Islet of Langerhans (tissue), 1 donor: ENCODE measurements at regions not wholly inside any gene's neighbourhood (a gene's known extent, or its start where the extent isn't known, plus 50 kb on each side); places are given as distances from the start of the nearest gene placed in this dataset.
"Not testable (repeated sequence)": the region's sequence is repeated elsewhere in the genome, so short reads cannot be mapped to it uniquely, and the experiment has no call there.

Experiments used
- FAIRE-seq: peaks from one replicate; lab custom pipeline; 2011; peaks lifted over from hg19 to GRCh38; lab: Jason Lieb, UNC

DNA sequence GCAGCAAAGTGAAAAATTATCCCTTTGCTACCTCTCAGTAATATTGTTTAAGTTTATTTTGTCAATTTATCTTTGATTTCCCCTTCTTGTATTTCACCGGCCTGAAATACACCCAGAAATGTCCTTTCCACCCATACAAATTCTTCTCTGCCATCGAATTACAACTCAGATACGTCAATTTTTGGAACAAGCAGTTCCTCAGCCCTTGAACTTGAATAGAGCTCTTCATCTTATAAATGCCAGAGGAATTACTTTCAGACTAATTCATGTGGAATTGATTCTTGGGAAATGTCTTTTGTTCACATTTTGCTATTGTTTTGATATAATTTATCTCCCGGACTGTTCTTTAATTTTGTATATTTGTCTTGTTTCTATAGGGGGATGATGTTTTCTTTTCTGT is 1359.3 kb upstream of the MIR17HG start:
- no peak for FAIRE-seq

DNA sequence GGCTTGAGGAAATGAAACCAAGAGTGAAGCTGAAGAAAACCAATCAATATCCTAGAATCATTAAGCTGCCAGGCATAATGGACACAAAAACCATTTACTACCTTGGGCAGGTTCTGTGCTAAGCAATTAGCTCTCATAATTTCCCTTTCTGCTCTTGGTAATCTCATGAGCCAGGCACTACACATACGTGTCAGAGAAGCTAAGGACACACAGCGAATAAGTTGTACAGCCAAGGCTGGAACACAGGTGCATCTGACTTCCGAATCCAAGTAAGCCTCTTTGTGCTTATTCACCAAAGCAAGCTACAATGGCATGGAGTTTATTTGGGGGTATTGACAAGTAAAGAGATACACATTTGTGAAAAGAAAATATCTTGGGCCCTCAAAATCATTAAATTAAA is 1343.9 kb upstream of the MIR17HG start:
- no peak for FAIRE-seq

DNA sequence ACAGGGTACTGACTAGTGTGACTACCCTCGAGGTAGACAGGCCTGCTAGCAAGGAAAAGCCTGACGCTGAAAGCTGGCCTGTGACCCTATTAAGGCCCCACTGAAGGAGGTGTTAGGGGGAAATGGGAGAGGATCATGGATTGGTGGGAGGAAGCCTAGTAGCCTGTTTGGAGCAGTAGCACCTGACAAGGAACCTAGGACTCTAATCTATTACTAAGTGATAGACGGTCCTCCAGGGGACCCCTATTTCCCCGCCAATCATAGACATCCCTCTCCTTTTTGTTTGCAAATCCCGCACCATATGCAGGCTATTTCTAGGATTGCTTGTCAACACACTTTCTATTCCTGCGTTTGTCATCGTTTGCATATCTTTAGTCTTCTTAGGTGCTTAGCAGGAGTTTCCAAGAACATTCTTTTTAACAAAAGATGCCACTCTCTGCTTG is 1338.8 kb upstream of the MIR17HG start:
- FAIRE-seq: no peak

GRCh38 chr13:90014038-90014437 is 1333.4 kb upstream of the MIR17HG start:
- FAIRE-seq: no peak

- FAIRE-seq: no peak
Measured at GRCh38 chr13:90015565-90016507, 1331.7 kb upstream of the MIR17HG start.

GRCh38 chr13:90016688-90017087 is 1330.8 kb upstream of the MIR17HG start:
- no peak for FAIRE-seq

- FAIRE-seq: no peak
Measured at GRCh38 chr13:90020536-90021070, 1326.9 kb upstream of the MIR17HG start.

- no peak for FAIRE-seq
Measured at GRCh38 chr13:90027409-90027808, 1320.1 kb upstream of the MIR17HG start.

DNA sequence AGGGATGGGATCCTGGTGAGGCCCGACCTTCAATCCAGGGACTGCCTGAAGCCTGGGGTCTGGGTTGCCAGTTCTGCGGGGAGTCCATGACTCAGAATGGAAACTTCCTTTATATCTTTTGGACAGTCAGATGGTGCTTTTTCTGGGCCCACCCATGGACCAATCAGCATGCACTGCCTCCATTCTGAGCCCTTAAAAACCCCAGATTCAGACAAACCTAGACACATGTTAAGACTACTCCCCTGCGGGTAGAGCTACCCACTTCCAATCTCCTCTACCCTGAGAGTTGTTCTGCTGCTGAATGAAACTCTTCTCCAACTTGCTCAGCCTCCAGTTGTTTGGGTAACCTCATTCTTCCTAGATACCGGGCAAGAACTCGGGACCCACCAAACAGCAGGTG is 1315.2 kb upstream of the MIR17HG start:
- FAIRE-seq: no peak

DNA sequence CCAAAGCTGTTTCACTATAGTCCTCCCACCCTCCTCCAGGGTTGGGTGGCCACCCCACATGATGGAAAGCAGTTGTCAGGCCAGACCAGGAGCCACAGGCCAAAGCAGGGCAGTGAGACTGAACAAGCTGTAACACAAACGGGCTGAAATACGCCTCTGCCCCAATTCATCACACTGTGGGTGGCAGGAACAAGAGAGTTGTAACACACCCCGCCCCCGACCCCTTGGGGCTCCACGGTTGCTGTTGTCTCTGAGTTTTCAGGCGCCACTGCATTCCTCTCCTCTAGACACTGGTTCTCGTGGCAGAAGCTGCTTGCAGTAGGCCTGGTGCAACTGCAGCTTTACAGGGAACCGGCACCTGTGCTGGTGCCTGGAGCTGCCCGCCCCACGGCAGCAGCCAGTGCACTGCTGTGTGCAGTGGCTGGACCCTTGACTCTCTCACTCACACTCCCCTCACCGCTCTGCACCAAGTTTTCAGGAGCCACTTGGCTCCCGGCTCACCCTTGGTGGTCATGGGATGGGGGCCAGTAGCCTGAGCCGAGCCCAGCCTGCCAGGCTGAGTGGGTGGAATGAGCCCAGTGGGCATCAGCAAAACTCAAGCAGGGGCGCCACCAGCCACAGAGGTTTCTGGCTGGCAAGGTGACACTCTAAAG is 1314.5 kb upstream of the MIR17HG start:
- no peak for FAIRE-seq

DNA sequence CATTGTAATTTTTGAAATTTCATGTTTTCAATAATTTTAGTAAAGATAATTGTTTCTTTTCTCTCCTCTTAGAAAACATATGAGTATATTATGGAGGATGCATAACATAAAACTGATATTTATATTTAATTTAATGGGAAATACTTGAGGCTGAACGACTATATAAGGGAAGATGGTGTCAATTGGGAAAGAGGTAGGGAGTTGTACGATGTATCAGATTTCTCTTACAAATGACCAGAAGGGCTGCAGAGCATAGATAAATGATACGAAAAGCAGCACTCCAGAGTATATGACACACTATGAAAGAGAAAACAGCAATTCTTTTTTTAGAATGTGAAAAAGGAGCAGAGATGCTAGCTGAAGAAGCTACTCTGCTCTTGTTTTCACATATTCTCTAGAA is 1308.0 kb upstream of the MIR17HG start:
- no peak for FAIRE-seq

DNA sequence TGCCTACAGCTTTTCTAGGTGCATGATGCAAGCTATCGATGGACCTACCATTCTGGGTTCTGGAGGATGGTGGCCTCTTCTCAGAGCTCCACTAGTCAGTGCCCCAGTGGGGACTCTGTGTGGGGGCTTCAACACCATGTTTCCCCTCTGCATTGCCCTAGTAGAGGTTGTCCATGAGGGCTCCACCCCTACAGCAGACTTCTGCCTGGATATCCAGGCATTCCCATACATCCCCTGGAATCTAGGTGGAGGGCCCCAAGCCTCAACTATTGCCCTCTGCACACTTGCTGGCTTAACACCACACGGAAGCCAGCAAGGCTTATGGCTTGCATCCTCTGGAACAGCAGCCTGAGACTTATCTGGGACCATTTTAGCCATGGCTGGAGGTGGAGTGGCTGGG is 1299.9 kb upstream of the MIR17HG start:
- no peak for FAIRE-seq

- no peak for FAIRE-seq
Measured at GRCh38 chr13:90049989-90050671, 1297.4 kb upstream of the MIR17HG start.

- no peak for FAIRE-seq
Measured at GRCh38 chr13:90055121-90055520, 1292.4 kb upstream of the MIR17HG start.

- no peak for FAIRE-seq
Measured at GRCh38 chr13:90055760-90056159, 1291.7 kb upstream of the MIR17HG start.

GRCh38 chr13:90064226-90064625 is 1283.3 kb upstream of the MIR17HG start:
- not testable (repeated sequence) for FAIRE-seq

- no peak for FAIRE-seq
Measured at GRCh38 chr13:90068658-90069057, 1278.8 kb upstream of the MIR17HG start.

DNA sequence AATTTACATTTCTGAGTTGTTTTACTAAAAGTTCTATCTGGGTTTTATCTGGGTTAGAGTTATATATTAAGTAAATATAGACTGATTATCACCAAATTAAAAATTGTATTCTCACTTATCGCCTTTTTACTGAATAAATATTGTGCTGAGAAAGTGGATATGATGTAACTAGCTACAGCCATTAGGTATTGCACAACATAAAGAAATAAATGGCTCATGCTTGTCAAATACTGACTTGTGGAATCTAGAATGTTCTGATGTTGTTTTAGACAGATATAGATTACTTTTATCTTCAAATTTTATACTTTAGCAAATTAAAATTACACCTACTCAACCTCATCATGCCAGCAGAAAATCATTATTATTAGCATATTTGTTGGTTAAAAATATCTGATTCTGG is 1277.1 kb upstream of the MIR17HG start:
- FAIRE-seq: no peak

DNA sequence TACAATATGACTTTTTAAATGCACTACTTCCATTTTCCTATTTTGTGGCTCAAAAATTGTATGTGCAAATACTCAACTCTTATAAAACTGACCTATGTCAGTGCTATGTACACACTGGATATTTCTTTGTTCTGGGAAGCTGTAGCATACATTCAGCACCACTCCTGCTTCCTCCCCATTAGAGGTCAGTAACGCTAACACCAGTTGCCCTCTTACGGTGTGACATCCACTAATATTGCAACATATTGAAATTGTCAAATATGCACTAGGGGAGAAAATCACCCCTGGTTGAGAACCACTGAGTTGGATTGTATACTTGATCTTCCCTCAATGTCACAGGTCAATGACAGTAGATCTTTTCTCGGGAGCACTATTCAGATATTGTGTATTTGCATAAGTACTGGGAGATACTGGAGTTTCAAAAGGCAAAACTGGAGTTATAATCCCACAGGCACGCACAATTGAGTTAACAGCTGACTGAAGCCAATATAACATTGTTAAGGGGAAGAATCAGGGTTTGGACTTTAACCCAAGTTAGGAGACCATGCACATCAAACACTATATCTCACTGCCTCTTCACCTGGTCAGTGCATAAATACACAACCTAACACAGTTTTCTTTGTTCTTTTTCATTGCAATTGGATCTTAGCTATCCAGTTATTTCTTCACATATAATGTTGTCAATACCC is 1276.5 kb upstream of the MIR17HG start:
- no peak for FAIRE-seq

- FAIRE-seq: no peak
Measured at GRCh38 chr13:90084684-90085290, 1262.7 kb upstream of the MIR17HG start.

DNA sequence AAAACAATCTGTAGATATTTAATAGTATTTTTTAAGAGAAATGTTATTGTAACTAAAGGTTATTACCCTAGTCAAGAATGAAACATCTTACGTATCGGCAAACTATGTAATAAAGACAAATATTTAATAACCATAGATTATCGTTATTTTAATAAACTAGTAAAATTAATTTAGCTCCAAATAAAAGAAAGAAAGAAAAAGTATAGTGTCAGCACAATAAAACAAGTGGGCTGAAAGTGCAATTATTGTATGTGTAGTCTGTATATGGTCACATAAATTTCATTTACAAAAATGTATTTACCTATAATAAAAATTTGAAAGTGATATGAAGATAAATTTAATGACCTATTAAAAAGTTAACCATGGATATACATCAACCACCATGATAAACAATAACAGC is 1258.4 kb upstream of the MIR17HG start:
- no peak for FAIRE-seq

GRCh38 chr13:90091611-90092010 is 1255.9 kb upstream of the MIR17HG start:
- FAIRE-seq: no peak
